Mesothelial cell of epicardium (in vitro differentiated cells): ENCODE measurements at regions not wholly inside any gene's neighbourhood (a gene's known extent, or its start where the extent isn't known, plus 50 kb on each side); places are given as distances from the start of the nearest gene placed in this dataset.

ENCODE experiments used
- DNase-seq, 2 experiments: peaks; one replicate each; pipeline ENCODE4 v3.0.0; 2021; ENCODE audit warnings: low spot score in 2 of 2; ENCODE audit not compliant: unreplicated experiment in 2 of 2
- H3K27ac Mint-ChIP-seq: 2 replicates; pipeline ENCODE4 v1.8.0; 2021; ENCODE audit warnings: mixed read lengths
- H3K27me3 Mint-ChIP-seq: 2 replicates; pipeline ENCODE4 v1.8.0; 2021; ENCODE audit warnings: low read depth, mixed read lengths
- H3K36me3 Mint-ChIP-seq: 2 replicates; pipeline ENCODE4 v1.8.0; 2021; ENCODE audit warnings: mixed read lengths
- H3K4me1 Mint-ChIP-seq: 2 replicates; pipeline ENCODE4 v1.8.0; 2021; ENCODE audit warnings: mixed read lengths
- H3K4me3 Mint-ChIP-seq: 2 replicates; pipeline ENCODE4 v1.8.0; 2021; ENCODE audit warnings: mild to moderate bottlenecking, moderate library complexity, mixed read lengths
- H3K9me3 Mint-ChIP-seq: 2 replicates; pipeline ENCODE4 v1.8.0; 2021; ENCODE audit warnings: mixed read lengths
- CTCF ChIP-seq: fragments of 200-600 bp; sonication (generic); IDR thresholded peaks from one replicate; pipeline ENCODE4 v1.5.0; 2021; ENCODE audit warnings: antibody characterized with exemption; ENCODE audit not compliant: unreplicated experiment

DNA sequence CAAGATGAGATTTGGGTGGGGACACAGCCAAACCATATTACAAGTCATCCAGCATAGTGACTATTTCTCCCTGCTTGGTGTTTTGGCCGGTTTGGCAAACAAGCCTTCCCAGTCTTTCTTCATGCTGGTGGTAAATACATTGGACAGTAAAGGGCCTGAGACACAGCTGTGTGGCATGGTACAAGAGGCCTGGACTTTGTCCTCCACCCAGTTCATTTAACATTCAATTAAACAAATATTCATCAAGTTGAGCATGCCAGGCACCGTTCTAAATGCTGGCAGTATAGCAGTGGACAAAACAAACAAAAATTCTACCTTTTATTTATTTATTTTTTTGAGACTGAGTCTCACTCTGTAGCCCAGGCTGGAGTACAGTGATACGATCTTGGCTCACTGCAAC lies 62.7 kb upstream of the SLC28A3 start:
- Mint-ChIP-seq H3K27me3 (no peaks in the 10 kb centered on the region), H3K4me1 (no peaks in the 10 kb centered on the region), H3K9me3 (peaks cover 4% of the 10 kb centered on the region), H3K27ac (no peak overlapping the region), H3K4me3 (no peak overlapping the region), H3K36me3 (no peaks in the 10 kb centered on the region)
- DNase-seq: no peak
- no peak for TF ChIP-seq CTCF

DNA sequence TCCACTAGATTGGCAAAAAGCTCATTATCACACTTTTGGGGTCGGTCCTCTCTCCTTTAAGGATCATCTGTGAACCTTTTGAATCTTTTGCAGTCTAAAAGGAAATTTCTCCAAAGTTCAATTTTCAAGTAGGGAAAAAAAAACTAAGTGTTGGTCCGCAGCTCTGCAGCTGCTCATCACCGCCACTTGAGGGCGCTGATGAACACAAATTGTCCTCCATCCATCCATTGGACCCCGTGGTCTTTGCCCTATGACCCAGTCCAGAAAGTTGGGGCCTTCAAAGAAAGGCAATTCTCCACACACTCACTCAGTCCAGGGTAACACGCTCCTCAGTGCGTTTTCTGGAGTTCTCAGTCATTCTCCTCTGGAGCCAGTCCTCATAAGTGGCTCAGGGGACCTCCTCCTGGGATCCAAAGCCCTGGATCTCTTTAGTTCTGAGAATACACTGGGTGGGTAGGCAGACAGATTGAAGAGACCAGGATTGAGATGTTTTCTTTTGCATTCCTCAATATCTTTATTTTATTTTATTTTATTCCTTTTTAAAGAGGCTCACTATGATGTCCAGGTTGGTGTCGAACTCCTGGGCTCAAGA lies 63.6 kb upstream of the SLC28A3 start:
- DNase-seq: no peak
- Mint-ChIP-seq H3K36me3 (no peaks in the 10 kb centered on the region), H3K4me3 (no peak overlapping the region), H3K4me1 (no peaks in the 10 kb centered on the region), H3K9me3 (peaks cover 4% of the 10 kb centered on the region), H3K27me3 (no peaks in the 10 kb centered on the region), H3K27ac (no peak overlapping the region)
- peak; percentile 69 for TF ChIP-seq CTCF

GRCh38 chr9:84405667-84406066 lies 65.1 kb upstream of the SLC28A3 start:
- DNase-seq: no peak
- H3K36me3 Mint-ChIP-seq: no peaks in the 10 kb centered on the region
- H3K4me1 Mint-ChIP-seq: no peaks in the 10 kb centered on the region

DNA sequence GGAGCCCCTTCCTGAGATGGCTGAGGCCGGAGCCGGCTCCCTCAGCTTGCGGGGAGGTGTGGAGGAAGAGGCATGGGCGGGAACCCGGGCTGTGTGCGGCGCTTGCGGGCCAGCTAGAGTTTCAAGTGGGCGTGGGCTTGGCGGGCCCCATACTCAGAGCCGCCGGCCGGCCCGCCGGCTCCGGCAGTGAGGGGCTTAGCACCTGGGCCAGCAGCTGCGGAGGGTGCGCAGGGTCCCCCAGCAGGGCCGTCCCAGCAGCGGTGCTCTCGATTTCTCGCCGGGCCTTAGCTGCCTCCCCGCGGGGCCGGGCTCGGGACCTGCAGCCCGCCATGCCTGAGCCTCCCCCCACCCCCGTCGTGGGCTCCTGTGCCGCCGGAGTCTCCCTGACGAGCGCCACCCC lies 67.9 kb upstream of the SLC28A3 start:
- Mint-ChIP-seq H3K36me3 (no peaks in the 10 kb centered on the region), H3K9me3 (no peaks in the 10 kb centered on the region), H3K4me1 (no peaks in the 10 kb centered on the region), H3K27ac (no peak overlapping the region), H3K4me3 (no peak overlapping the region), H3K27me3 (no peaks in the 10 kb centered on the region)
- no peak for TF ChIP-seq CTCF
- DNase-seq: no peak

More at GRCh38 chr9:84405667-84406066, 65.1 kb upstream of the SLC28A3 start:
- Mint-ChIP-seq H3K27me3 (no peaks in the 10 kb centered on the region), H3K27ac (no peak overlapping the region), H3K4me3 (no peak overlapping the region), H3K9me3 (no peaks in the 10 kb centered on the region)
- no peak for TF ChIP-seq CTCF

DNA sequence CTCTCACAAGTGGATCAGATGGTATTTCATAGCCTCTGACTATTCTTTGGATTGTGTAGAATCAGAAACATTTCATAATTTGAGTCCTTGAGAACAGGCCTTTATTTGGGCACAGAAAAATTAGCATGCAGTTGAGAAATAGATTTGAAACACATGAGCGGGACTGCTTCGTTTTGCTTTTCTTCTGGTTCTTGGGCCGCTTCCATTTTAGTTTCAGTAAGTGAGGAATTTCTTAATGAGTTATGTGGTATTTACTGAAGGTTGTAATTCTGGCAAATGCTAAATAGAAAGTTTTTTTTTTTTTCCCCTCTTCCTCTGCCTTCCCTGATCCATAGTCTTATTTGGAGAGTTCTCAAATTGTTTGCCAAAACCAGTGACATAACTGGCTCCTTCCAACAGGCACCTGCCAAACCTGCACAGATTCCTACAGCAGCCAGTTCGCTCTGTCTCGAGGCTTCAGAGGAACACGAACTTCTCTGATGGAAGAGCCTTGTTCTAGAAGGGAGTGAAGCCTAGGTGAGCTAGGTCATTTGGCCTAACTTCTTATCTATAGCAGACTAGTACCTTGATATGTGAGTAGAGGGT lies 71.2 kb upstream of the SLC28A3 start:
- Mint-ChIP-seq H3K4me1 (no peaks in the 10 kb centered on the region), H3K9me3 (no peaks in the 10 kb centered on the region), H3K36me3 (no peaks in the 10 kb centered on the region), H3K27me3 (no peaks in the 10 kb centered on the region), H3K4me3 (no peak overlapping the region), H3K27ac (no peak overlapping the region)
- no peak for DNase-seq
- TF ChIP-seq CTCF: no peak

GRCh38 chr9:84412654-84413053 lies 72.1 kb upstream of the SLC28A3 start:
- Mint-ChIP-seq H3K9me3 (no peaks in the 10 kb centered on the region), H3K27me3 (no peaks in the 10 kb centered on the region), H3K36me3 (no peaks in the 10 kb centered on the region), H3K4me3 (no peak overlapping the region), H3K27ac (no peak overlapping the region), H3K4me1 (no peaks in the 10 kb centered on the region)
- TF ChIP-seq CTCF: no peak
- no peak for DNase-seq
